OCI-LY1 (cell line): ENCODE measurements at regions not wholly inside any gene's neighbourhood (a gene's known extent, or its start where the extent isn't known, plus 50 kb on each side); places are given as distances from the start of the nearest gene placed in this dataset.

Experiments
- H2AFZ ChIP-seq: fragments of 200-600 bp; sonication (generic), shearing (Covaris generic); 2 replicates; pipeline ENCODE4 v1.6.0; 2014; ENCODE audit warnings: antibody characterized with exemption, mild to moderate bottlenecking, low read length
- H3F3A ChIP-seq: fragments of 200-600 bp; sonication (generic), shearing (Covaris generic); 2 replicates; pipeline ENCODE4 v1.6.0; 2014; ENCODE audit warnings: mild to moderate bottlenecking, antibody characterized with exemption, low read length, moderate library complexity; ENCODE audit not compliant: insufficient read depth
- H3K27ac ChIP-seq: fragments of 200-600 bp; sonication (generic); 2 replicates; pipeline ENCODE4 v1.5.1; 2014; ENCODE audit warnings: low read length, mixed run types, mild to moderate bottlenecking, low read depth; ENCODE audit not compliant: poor library complexity, severe bottlenecking
- H3K27me3 ChIP-seq: fragments of 200-600 bp; sonication (generic); 2 replicates; pipeline ENCODE4 v1.6.0; 2014; ENCODE audit warnings: antibody characterized with exemption, mild to moderate bottlenecking, low read length, moderate library complexity; ENCODE audit not compliant: insufficient read depth
- H3K36me3 ChIP-seq: fragments of 200-600 bp; sonication (generic); 2 replicates; pipeline ENCODE4 v1.6.1; 2014; ENCODE audit warnings: mild to moderate bottlenecking, antibody characterized with exemption, low read length, moderate library complexity, mixed read lengths; ENCODE audit not compliant: insufficient read depth
- H3K4me1 ChIP-seq: fragments of 200-600 bp; sonication (generic); 2 replicates; pipeline ENCODE4 v1.5.1; 2014; ENCODE audit warnings: mild to moderate bottlenecking, low read length, moderate library complexity; ENCODE audit not compliant: insufficient read depth, severe bottlenecking
- H3K4me2 ChIP-seq: fragments of 200-600 bp; sonication (generic), shearing (Covaris generic); 2 replicates; pipeline ENCODE4 v1.6.1; 2014; ENCODE audit warnings: low read length
- H3K4me3 ChIP-seq: fragments of 200-600 bp; sonication (generic); 2 replicates; pipeline ENCODE4 v1.5.1; 2014; ENCODE audit warnings: low read length, low read depth, mild to moderate bottlenecking, mixed read lengths; ENCODE audit not compliant: poor library complexity, severe bottlenecking
- H3K79me2 ChIP-seq: fragments of 200-600 bp; shearing (Covaris generic); 2 replicates; pipeline ENCODE4 v1.6.1; 2016; ENCODE audit warnings: mixed run types, low read length, mixed read lengths; ENCODE audit not compliant: insufficient read depth
- H3K9ac ChIP-seq: fragments of 200-600 bp; sonication (generic), shearing (Covaris generic); 2 replicates; pipeline ENCODE4 v1.6.1; 2014; ENCODE audit warnings: mild to moderate bottlenecking, low read length, mixed read lengths
- H3K9me2 ChIP-seq: fragments of 200-600 bp; sonication (generic), shearing (Covaris generic); 2 replicates; pipeline ENCODE4 v1.6.1; 2014; ENCODE audit warnings: low read depth, mild to moderate bottlenecking, low read length, mixed read lengths
- H3K9me3 ChIP-seq: fragments of 200-600 bp; shearing (Covaris generic); 2 replicates; pipeline ENCODE4 v1.6.1; 2014; ENCODE audit warnings: low read length, mixed read lengths
- H4K20me1 ChIP-seq: fragments of 200-600 bp; sonication (generic), shearing (Covaris generic); 2 replicates; pipeline ENCODE4 v1.6.0; 2016; ENCODE audit warnings: mild to moderate bottlenecking, low read length; ENCODE audit not compliant: insufficient read depth
- CTCF ChIP-seq: fragments of 200-600 bp; sonication (generic), shearing (Covaris generic); IDR thresholded peaks from 2 replicates; pipeline ENCODE4 v1.5.1; 2017; ENCODE audit warnings: mild to moderate bottlenecking, antibody characterized with exemption, low read length, moderate library complexity, mixed read lengths
- EZH2 ChIP-seq: fragments of 200-600 bp; sonication (generic), shearing (Covaris generic); IDR thresholded peaks from 2 replicates; pipeline ENCODE4 v1.8.0; 2017; ENCODE audit warnings: borderline replicate concordance, mixed run types, mild to moderate bottlenecking, antibody characterized with exemption, low read length, moderate library complexity, mixed read lengths

DNA sequence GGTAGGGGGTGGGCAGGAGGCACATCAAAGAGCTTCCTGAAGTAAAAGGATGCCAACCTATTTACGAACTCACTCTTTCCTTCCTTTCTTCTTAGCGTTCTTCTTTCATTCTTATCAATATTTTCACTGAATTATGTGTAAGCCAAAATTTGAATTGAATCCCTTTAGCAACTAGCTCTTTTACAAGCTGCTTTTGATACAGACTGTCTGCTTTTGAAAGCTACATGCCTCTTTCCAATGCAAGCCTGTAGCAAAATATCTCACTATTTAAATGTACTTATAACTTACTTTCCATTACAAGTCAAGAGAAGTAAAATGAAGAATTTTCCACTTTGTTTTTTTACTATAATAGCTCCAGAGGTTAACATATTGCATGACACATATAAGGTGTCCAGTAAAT is 186.6 kb downstream of the NXPE2 start:
- no peak for TF ChIP-seq EZH2
- no peak for TF ChIP-seq CTCF
- Histone ChIP-seq H3K36me3 (no peaks in the 10 kb centered on the region), H3K27ac (no peak overlapping the region)

DNA sequence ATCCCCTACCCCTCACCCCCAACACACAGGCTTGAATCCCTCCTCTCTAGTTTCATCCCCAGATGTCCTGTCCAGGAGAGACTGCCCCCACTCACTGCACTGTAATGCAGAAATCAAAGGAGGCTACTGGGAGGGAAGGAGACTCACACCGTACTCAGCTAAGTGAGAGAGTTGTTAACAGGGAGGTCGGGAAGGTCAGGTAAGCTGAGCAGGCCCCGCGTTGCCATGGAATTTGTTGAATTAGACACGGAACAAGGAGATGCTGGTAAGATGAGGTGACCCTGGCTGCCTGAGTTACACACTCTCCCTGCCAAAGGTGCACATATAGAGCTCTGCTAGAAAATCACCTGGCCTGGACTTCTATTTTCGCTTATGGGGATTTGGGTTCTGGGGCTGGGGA is 197.9 kb downstream of the NXPE2 start:
- Histone ChIP-seq H3K27ac (no peak overlapping the region), H4K20me1 (no peaks in the 10 kb centered on the region), H2AFZ (no peak overlapping the region), H3K9ac (no peak overlapping the region), H3K9me2 (no peaks in the 10 kb centered on the region), H3K9me3 (no peaks in the 10 kb centered on the region), H3K4me2 (no peak overlapping the region), H3K79me2 (no peaks in the 10 kb centered on the region), H3K36me3 (no peaks in the 10 kb centered on the region), H3K27me3 (no peaks in the 10 kb centered on the region), H3K4me1 (no peaks in the 10 kb centered on the region), H3F3A (no peaks in the 10 kb centered on the region), H3K4me3 (no peak overlapping the region)
- no peak for TF ChIP-seq CTCF
- TF ChIP-seq EZH2, result no peak

More for the DNA sequence above, 186.6 kb downstream of the NXPE2 start:
- Histone ChIP-seq H3K9ac (no peak overlapping the region), H3K9me2 (no peaks in the 10 kb centered on the region), H3K4me3 (no peak overlapping the region), H3K79me2 (no peaks in the 10 kb centered on the region), H3K4me1 (no peaks in the 10 kb centered on the region), H4K20me1 (no peaks in the 10 kb centered on the region), H3K9me3 (no peaks in the 10 kb centered on the region), H3F3A (no peaks in the 10 kb centered on the region), H3K27me3 (no peaks in the 10 kb centered on the region), H3K4me2 (no peak overlapping the region), H2AFZ (no peak overlapping the region)

DNA sequence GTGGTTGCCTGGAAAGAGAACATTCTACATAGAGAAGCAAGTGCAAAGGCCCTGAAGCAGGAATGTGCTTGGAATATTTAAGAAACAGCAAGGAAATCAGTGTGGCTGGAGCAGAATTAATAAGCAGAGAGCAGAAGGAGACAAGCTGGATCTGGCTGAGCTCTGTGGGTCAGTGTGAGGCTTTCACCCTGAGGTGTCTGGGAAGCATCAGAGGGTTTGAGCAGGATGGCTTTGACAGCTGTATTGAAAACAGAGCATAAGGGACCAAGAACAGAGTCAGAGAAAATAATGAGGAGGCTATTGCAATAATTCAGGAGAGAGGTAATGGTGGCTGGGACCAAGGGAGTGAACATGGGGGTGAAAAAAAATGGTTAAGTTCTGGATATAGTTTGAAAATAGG is 199.6 kb downstream of the NXPE2 start:
- no peaks in the 10 kb centered on the region for H3K9me2 ChIP-seq
- no peaks in the 10 kb centered on the region for H3K36me3 ChIP-seq
- no peaks in the 10 kb centered on the region for H3F3A ChIP-seq
- no peaks in the 10 kb centered on the region for H3K9me3 ChIP-seq
- no peaks in the 10 kb centered on the region for H3K4me1 ChIP-seq
- no peak overlapping the region for H3K4me3 ChIP-seq
- H3K9ac ChIP-seq, result no peak overlapping the region
- no peak overlapping the region for H3K4me2 ChIP-seq
- H3K27ac ChIP-seq, result no peak overlapping the region
- H2AFZ ChIP-seq, result no peak overlapping the region
- no peaks in the 10 kb centered on the region for H4K20me1 ChIP-seq
- no peaks in the 10 kb centered on the region for H3K27me3 ChIP-seq
- no peak for TF ChIP-seq CTCF
- TF ChIP-seq EZH2, result no peak
- H3K79me2 ChIP-seq, result no peaks in the 10 kb centered on the region
